Ascending aorta (tissue), 2 donors: ENCODE measurements at regions not wholly inside any gene's neighbourhood (a gene's known extent, or its start where the extent isn't known, plus 50 kb on each side); places are given as distances from the start of the nearest gene placed in this dataset.

Experiments
- DNase-seq, 2 donors: peaks; one replicate each; pipeline ENCODE4 v3.0.0-alpha.2; 2019; ENCODE audit warnings: low spot score in 2 of 2
- H3K27ac ChIP-seq, 2 donors: fragments of 200-600 bp; sonication (generic); one replicate each; pipeline ENCODE4 v1.5.1; 2016 to 2017; ENCODE audit warnings: mild to moderate bottlenecking in 1 of 2
- H3K27me3 ChIP-seq: fragments of 200-600 bp; sonication (generic); one replicate; pipeline ENCODE4 v1.5.1; 2017
- H3K36me3 ChIP-seq, 2 donors: fragments of 200-600 bp; sonication (generic); one replicate each; pipeline ENCODE4 v1.5.1; 2016
- H3K4me1 ChIP-seq, 2 donors: fragments of 200-600 bp; sonication (generic); one replicate each; pipeline ENCODE4 v1.5.1; 2016 to 2017; ENCODE audit warnings: mild to moderate bottlenecking in 1 of 2
- H3K4me3 ChIP-seq, 2 donors: fragments of 200-600 bp; sonication (generic); one replicate each; pipeline ENCODE4 v1.5.1; 2016 to 2017; ENCODE audit warnings: mild to moderate bottlenecking in 1 of 2
- H3K9me3 ChIP-seq, 2 donors: fragments of 200-600 bp; sonication (generic); one replicate each; pipeline ENCODE4 v1.5.1; 2016
- intact Hi-C: fragments of 100-400 bp; cut with DNase I; formaldehyde crosslinking; loops from one replicate; pipeline ENCODE4 v1.15.1; 2023
- TF ChIP-seq, protein P1 (sequence below), 3 experiments: fragments of 200-600 bp in 2 of 3; fragments of 450-650 bp in 1 of 3; sonication (generic) in 2 of 3; IDR thresholded peaks; one replicate each; pipeline ENCODE4 v1.5.1; 2016 to 2019; ENCODE audit warnings: antibody characterized with exemption in 3 of 3, mild to moderate bottlenecking in 1 of 3, moderate library complexity in 1 of 3

DNA sequence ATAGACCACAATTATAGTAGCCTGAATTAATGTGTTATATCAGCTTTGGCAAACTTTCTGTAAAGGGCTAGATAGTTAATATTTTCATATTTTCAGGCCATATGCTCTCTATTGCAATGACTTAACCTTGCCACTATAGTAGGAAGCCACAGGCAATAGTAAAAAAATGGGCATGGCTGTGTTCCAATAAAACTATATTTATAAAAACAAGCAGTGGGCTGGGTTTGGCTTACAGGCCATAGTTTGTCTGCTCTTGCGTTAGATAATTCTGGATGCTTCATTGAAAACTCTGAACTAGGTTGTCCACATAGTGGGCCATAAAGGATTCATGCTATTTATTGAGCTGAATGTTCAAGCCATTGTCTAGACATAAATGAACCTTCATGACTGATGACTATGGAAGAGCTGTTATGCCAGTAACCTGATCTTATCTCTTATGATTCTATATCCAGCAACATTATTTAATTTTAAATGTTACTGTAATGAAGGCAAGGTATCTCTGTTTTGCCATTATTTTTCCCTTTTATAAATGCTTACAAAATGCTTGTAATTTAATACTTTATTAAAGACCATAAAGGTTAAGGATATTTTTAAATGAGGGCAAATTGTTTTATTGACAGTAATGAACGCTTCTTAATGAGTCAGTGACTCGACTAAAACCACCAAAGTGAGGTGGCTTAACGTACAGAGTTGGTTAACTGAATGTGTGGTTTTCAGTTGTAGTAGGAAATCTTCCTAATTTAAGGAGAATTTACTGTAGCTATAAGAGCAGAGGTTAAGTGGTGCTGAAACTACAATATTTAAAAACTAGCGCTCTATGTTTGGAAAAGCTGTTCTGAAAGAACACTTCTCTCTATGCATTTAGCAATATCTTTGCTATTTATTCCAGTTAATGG lies 560.6 kb downstream of the PRR16 start:
- Histone ChIP-seq H3K4me1 (no peaks in the 10 kb centered on the region), H3K36me3 (no peaks in the 10 kb centered on the region), H3K27ac (no peak overlapping the region), H3K9me3 (no peaks in the 10 kb centered on the region), H3K27me3 (no peaks in the 10 kb centered on the region), H3K4me3 (no peak overlapping the region)
- DNase-seq = no peak
- intact Hi-C loops = no loop called here
- TF ChIP-seq, protein P1, sequence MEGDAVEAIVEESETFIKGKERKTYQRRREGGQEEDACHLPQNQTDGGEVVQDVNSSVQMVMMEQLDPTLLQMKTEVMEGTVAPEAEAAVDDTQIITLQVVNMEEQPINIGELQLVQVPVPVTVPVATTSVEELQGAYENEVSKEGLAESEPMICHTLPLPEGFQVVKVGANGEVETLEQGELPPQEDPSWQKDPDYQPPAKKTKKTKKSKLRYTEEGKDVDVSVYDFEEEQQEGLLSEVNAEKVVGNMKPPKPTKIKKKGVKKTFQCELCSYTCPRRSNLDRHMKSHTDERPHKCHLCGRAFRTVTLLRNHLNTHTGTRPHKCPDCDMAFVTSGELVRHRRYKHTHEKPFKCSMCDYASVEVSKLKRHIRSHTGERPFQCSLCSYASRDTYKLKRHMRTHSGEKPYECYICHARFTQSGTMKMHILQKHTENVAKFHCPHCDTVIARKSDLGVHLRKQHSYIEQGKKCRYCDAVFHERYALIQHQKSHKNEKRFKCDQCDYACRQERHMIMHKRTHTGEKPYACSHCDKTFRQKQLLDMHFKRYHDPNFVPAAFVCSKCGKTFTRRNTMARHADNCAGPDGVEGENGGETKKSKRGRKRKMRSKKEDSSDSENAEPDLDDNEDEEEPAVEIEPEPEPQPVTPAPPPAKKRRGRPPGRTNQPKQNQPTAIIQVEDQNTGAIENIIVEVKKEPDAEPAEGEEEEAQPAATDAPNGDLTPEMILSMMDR (IDR thresholded peaks at IDR 0.05) = no peak

DNA sequence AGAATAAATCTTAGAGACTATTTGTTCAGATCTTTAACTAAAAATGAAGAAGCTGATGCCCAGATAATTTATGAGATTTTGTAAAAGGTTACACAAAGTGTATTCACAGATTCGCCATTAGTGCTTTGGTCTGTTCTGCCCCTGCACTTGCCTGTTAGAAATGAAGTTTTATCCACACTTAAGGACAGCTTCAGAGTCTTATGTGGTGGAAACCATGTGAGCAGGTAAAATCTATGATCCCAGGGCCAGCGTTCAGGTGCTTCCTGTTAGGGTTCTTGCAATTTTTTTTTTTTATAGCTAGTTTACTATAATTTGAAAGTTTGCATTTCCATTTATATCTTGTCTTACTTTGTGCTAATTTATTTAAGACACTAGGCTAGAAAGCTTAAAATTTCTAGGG lies 561.6 kb downstream of the PRR16 start:
- Histone ChIP-seq H3K4me3 (no peak overlapping the region), H3K36me3 (no peaks in the 10 kb centered on the region), H3K27ac (no peak overlapping the region), H3K4me1 (no peaks in the 10 kb centered on the region), H3K9me3 (no peaks in the 10 kb centered on the region), H3K27me3 (no peaks in the 10 kb centered on the region)
- no peak for DNase-seq
- intact Hi-C loops = no loop called here
- TF ChIP-seq, protein P1 (IDR thresholded peaks at IDR 0.05) = no peak

DNA sequence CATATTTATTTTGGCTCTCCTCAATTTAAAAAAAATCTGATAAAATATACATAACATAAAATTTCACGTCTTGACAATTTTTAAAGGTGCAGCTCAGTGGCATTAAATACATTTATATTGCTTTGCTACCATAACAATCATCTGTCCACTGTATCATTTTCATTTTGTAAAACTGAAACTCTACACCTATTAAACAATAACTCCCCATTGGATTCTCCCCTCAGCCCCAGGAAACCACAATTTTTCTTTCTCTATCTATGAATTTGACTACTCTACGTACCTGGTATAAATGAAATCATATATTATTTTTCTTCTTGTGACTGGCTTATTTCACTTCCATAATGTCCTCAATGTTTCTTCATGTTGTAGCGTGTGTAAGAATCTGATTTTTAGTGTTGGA lies 563.5 kb downstream of the PRR16 start:
- DNase-seq = no peak
- no peak overlapping the region for H3K4me3 ChIP-seq
- H3K9me3 ChIP-seq = no peaks in the 10 kb centered on the region
- no peak overlapping the region for H3K27ac ChIP-seq
- TF ChIP-seq, protein P1 (IDR thresholded peaks at IDR 0.05) = no peak
- H3K4me1 ChIP-seq = no peaks in the 10 kb centered on the region
- intact Hi-C loops = no loop called here
- H3K36me3 ChIP-seq = no peaks in the 10 kb centered on the region
- H3K27me3 ChIP-seq = no peaks in the 10 kb centered on the region

DNA sequence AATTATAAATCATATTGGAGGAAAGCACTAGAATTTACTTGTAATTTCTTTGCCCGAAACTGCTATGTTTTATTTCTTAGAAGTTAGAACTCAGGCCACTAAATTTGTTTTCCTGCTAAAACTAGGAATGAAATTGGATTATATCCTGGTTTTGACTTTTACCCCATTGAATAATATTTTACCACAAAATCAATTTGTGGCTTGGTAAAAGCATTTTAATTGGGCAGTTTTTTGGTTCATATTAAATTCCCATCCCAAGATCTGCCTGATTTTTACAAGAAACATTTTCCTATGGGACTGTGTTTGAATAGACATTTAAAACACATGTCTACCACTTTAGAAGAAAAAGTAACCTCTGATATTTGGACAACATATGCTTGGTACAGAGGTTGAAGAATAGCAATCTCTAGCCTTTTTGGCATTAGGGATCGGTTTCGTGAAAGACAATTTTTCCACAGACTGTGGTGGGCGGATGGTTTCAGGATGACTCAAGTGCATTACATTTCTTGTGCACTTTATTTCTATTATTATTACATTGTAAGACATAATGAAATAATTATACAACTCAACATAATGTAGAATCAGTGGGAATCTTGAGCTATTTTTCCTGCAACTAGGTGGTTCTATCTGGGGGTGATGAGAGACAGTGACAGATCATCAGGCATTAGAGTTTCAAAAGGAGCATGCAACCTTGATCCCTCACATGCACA lies 565.6 kb downstream of the PRR16 start:
- DNase-seq = no peak
- TF ChIP-seq, protein P1 (IDR thresholded peaks at IDR 0.05) = no peak
- H3K27me3 ChIP-seq = no peaks in the 10 kb centered on the region
- H3K4me1 ChIP-seq = no peaks in the 10 kb centered on the region
- no peak overlapping the region for H3K4me3 ChIP-seq
- no peaks in the 10 kb centered on the region for H3K9me3 ChIP-seq
- H3K27ac ChIP-seq = no peak overlapping the region
- no peaks in the 10 kb centered on the region for H3K36me3 ChIP-seq
- intact Hi-C loops = no loop called here

DNA sequence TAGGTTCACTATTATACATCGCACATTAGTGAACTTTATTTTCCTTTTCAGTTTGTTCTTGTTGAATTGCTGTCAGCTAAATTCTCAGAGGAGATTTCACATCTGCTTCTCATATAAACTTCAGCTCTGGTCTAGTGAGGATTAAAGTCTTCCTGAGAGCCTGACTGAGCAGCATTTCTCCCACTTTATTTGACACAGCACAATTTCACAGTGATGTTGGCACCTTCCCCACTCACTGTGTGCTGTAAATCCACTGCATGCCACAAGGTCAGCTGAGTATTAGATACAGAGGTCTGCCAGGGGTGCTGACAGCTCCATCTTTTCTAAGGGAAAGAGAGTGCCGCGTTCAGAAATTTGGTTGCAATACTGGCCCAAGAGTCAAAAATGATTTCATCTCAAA lies 567.4 kb downstream of the PRR16 start:
- H3K4me3 ChIP-seq = no peak overlapping the region
- no peaks in the 10 kb centered on the region for H3K9me3 ChIP-seq
- H3K4me1 ChIP-seq = no peaks in the 10 kb centered on the region
- no peak for DNase-seq
- H3K27me3 ChIP-seq = no peaks in the 10 kb centered on the region
- H3K36me3 ChIP-seq = no peaks in the 10 kb centered on the region
- TF ChIP-seq, protein P1 (IDR thresholded peaks at IDR 0.05) = no peak
- intact Hi-C loops = no loop called here
- no peak overlapping the region for H3K27ac ChIP-seq
